ENCODE measurements at regions not wholly inside any gene's neighbourhood (a gene's known extent, or its start where the extent isn't known, plus 50 kb on each side); places are given as distances from the start of the nearest gene placed in this dataset.
"Not testable (repeated sequence)": the region's sequence is repeated elsewhere in the genome, so short reads cannot be mapped to it uniquely, and the experiment has no call there.

GRCh38 chr5:99544356-99544755 lies 615.5 kb upstream of the CHD1 start:
- POLR2A ChIA-PET, result no interaction called here
- TF ChIP-seq YY1 (IDR thresholded peaks at IDR 0.05; ENCODE audit: extremely low read depth, insufficient replicate concordance, low read depth, low read length) (no peak), CEBPB (IDR thresholded peaks at IDR 0.05; ENCODE audit: low read depth) (no peak), CTCF (IDR thresholded peaks at IDR 0.05 in 2 of 3, conservative IDR thresholded peaks at IDR 0.05 in 1 of 3; ENCODE audit: borderline replicate concordance in 1 of 3, insufficient read depth in 1 of 3, low read depth in 2 of 3, low read length in 2 of 3) (no peak)
- RAD21 ChIA-PET (ENCODE audit: low non-redundant PET in 1 of 2, low total read pairs in 2 of 2, uncharacterized antibody in 2 of 2, unreplicated experiment in 2 of 2), result no interaction called here
- Histone ChIP-seq H3K79me2 (ENCODE audit: insufficient read depth, low read length) (no peaks in the 10 kb centered on the region), H3K9me3 (ENCODE audit: control insufficient read depth in 1 of 2, insufficient read depth in 1 of 2, low read depth in 1 of 2, low read length in 2 of 2) (no peaks in the 10 kb centered on the region), H3K36me3 (ENCODE audit: control insufficient read depth in 1 of 2, insufficient read depth in 2 of 2, low read length in 2 of 2) (no peaks in the 10 kb centered on the region), H3K9me2 (ENCODE audit: insufficient read depth) (no peaks in the 10 kb centered on the region), H3K4me1 (ENCODE audit: control insufficient read depth in 1 of 2, insufficient read depth in 2 of 2, low read length in 2 of 2) (no peaks in the 10 kb centered on the region), H3K9ac (ENCODE audit: low read length) (no peak overlapping the region), H3K4me2 (ENCODE audit: low read length) (no peak overlapping the region), H4K20me1 (ENCODE audit: insufficient read depth) (no peaks in the 10 kb centered on the region), H3K27me3 (ENCODE audit: insufficient read depth, low read length) (no peaks in the 10 kb centered on the region), H3K4me3 (replicated peaks in 1 of 2; ENCODE audit: low read depth in 1 of 2, low read length in 2 of 2) (no peak overlapping the region), H2AFZ (ENCODE audit: low read depth, low read length, poor library complexity, severe bottlenecking) (no peak overlapping the region), H3K27ac (ENCODE audit: low read depth, low read length) (no peak overlapping the region)
- ATAC-seq, result no peak
- intact Hi-C loops (cut with micrococcal nuclease), result no loop called here
- DNase-seq (ENCODE audit: low read depth, low spot score), result no peak
- BruUV-seq (replicated peaks), result no TSS peak
- CTCF ChIA-PET, result no interaction called here

- no peak overlapping the region for H3K27ac ChIP-seq (ENCODE audit: low read depth, low read length)
- no peak overlapping the region for H3K4me2 ChIP-seq (ENCODE audit: low read length)
- no peak overlapping the region for H2AFZ ChIP-seq (ENCODE audit: low read depth, low read length, poor library complexity, severe bottlenecking)
- no peaks in the 10 kb centered on the region for H3K36me3 ChIP-seq (ENCODE audit: control insufficient read depth in 1 of 2, insufficient read depth in 2 of 2, low read length in 2 of 2)
- ChIA-PET POLR2A (no interaction called here), CTCF (no interaction called here), RAD21 (ENCODE audit: low non-redundant PET in 1 of 2, low total read pairs in 2 of 2, uncharacterized antibody in 2 of 2, unreplicated experiment in 2 of 2) (no interaction called here)
- H3K9me2 ChIP-seq (ENCODE audit: insufficient read depth), result no peaks in the 10 kb centered on the region
- ATAC-seq (no peak), DNase-seq (ENCODE audit: low read depth, low spot score) (no peak)
- no peaks in the 10 kb centered on the region for H3K27me3 ChIP-seq (ENCODE audit: insufficient read depth, low read length)
- H4K20me1 ChIP-seq (ENCODE audit: insufficient read depth), result no peaks in the 10 kb centered on the region
- no peaks in the 10 kb centered on the region for H3K4me1 ChIP-seq (ENCODE audit: control insufficient read depth in 1 of 2, insufficient read depth in 2 of 2, low read length in 2 of 2)
- H3K9ac ChIP-seq (ENCODE audit: low read length), result no peak overlapping the region
- BruUV-seq (replicated peaks), result no TSS peak
- no peaks in the 10 kb centered on the region for H3K79me2 ChIP-seq (ENCODE audit: insufficient read depth, low read length)
- TF ChIP-seq CEBPB (IDR thresholded peaks at IDR 0.05; ENCODE audit: low read depth) (no peak), EGR1 (IDR thresholded peaks at IDR 0.05; ENCODE audit: low read depth) (no peak)
- no peak overlapping the region for H3K4me3 ChIP-seq (replicated peaks in 1 of 2; ENCODE audit: low read depth in 1 of 2, low read length in 2 of 2)
- intact Hi-C loops (cut with micrococcal nuclease), result no loop called here
- H3K9me3 ChIP-seq (ENCODE audit: control insufficient read depth in 1 of 2, insufficient read depth in 1 of 2, low read depth in 1 of 2, low read length in 2 of 2), result no peaks in the 10 kb centered on the region
Measured at GRCh38 chr5:99543841-99544240, 615.0 kb upstream of the CHD1 start.

- ATAC-seq; H3K4me3 ChIP-seq (replicated peaks in 1 of 2; ENCODE audit: low read depth in 1 of 2, low read length in 2 of 2); H3K9ac ChIP-seq (ENCODE audit: low read length); DNase-seq (ENCODE audit: low read depth, low spot score); H3K36me3 ChIP-seq (ENCODE audit: control insufficient read depth in 1 of 2, insufficient read depth in 2 of 2, low read length in 2 of 2); H3K9me3 ChIP-seq (ENCODE audit: control insufficient read depth in 1 of 2, insufficient read depth in 1 of 2, low read depth in 1 of 2, low read length in 2 of 2); H3K4me2 ChIP-seq (ENCODE audit: low read length); H3K4me1 ChIP-seq (ENCODE audit: control insufficient read depth in 1 of 2, insufficient read depth in 2 of 2, low read length in 2 of 2); H3K27me3 ChIP-seq (ENCODE audit: insufficient read depth, low read length); H2AFZ ChIP-seq (ENCODE audit: low read depth, low read length, poor library complexity, severe bottlenecking); CTCF ChIA-PET; POLR2A ChIA-PET; intact Hi-C loops (cut with micrococcal nuclease); H3K27ac ChIP-seq (ENCODE audit: low read depth, low read length); H3K9me2 ChIP-seq (ENCODE audit: insufficient read depth); H3K79me2 ChIP-seq (ENCODE audit: insufficient read depth, low read length); H4K20me1 ChIP-seq (ENCODE audit: insufficient read depth); RAD21 ChIA-PET (ENCODE audit: low non-redundant PET in 1 of 2, low total read pairs in 2 of 2, uncharacterized antibody in 2 of 2, unreplicated experiment in 2 of 2); BruUV-seq (replicated peaks): not testable (repeated sequence)
Measured at GRCh38 chr5:99534241-99534640, 605.4 kb upstream of the CHD1 start.

- DNase-seq (ENCODE audit: low read depth, low spot score); H3K4me1 ChIP-seq (ENCODE audit: control insufficient read depth in 1 of 2, insufficient read depth in 2 of 2, low read length in 2 of 2); ATAC-seq; H3K36me3 ChIP-seq (ENCODE audit: control insufficient read depth in 1 of 2, insufficient read depth in 2 of 2, low read length in 2 of 2); CTCF ChIA-PET; H3K4me2 ChIP-seq (ENCODE audit: low read length); H3K79me2 ChIP-seq (ENCODE audit: insufficient read depth, low read length); H2AFZ ChIP-seq (ENCODE audit: low read depth, low read length, poor library complexity, severe bottlenecking); H3K27ac ChIP-seq (ENCODE audit: low read depth, low read length); H3K27me3 ChIP-seq (ENCODE audit: insufficient read depth, low read length); intact Hi-C loops (cut with micrococcal nuclease); H3K9me3 ChIP-seq (ENCODE audit: control insufficient read depth in 1 of 2, insufficient read depth in 1 of 2, low read depth in 1 of 2, low read length in 2 of 2); POLR2A ChIA-PET; H4K20me1 ChIP-seq (ENCODE audit: insufficient read depth); H3K4me3 ChIP-seq (replicated peaks in 1 of 2; ENCODE audit: low read depth in 1 of 2, low read length in 2 of 2); H3K9me2 ChIP-seq (ENCODE audit: insufficient read depth); RAD21 ChIA-PET (ENCODE audit: low non-redundant PET in 1 of 2, low total read pairs in 2 of 2, uncharacterized antibody in 2 of 2, unreplicated experiment in 2 of 2); BruUV-seq (replicated peaks); H3K9ac ChIP-seq (ENCODE audit: low read length): not testable (repeated sequence)
Measured at GRCh38 chr5:99521666-99522065, 592.9 kb upstream of the CHD1 start.
